SK-N-SH (cell line): ENCODE measurements at regions not wholly inside any gene's neighbourhood (a gene's known extent, or its start where the extent isn't known, plus 50 kb on each side); places are given as distances from the start of the nearest gene placed in this dataset.

ENCODE experiments used
- CTCF ChIA-PET: fragments of 300-600, 350-600 bp; formaldehyde crosslinking; extraction: SDS; loops from one replicate; lab custom pipeline; 2021; lab: Yijun Ruan, JAX
- POLR2A ChIA-PET: fragments of 350-600 bp; sonication (Branson Sonifier 250); formaldehyde crosslinking; extraction: SDS; loops from one replicate; lab custom pipeline; 2020; ENCODE audit warnings: antibody characterized with exemption, inconsistent platforms; lab: Yijun Ruan, JAX
- DNase-seq: peaks from one replicate; pipeline ENCODE4 v3.0.0; 2012
- H2AFZ ChIP-seq: fragments of 200-600 bp; sonication (generic); 2 replicates; pipeline ENCODE4 v1.8.1; 2016; ENCODE audit warnings: antibody characterized with exemption, mild to moderate bottlenecking, low read depth
- H3F3A ChIP-seq: fragments of 200-600 bp; sonication (generic); replicated peaks from 2 replicates; pipeline ENCODE3; 2016; ENCODE audit warnings: antibody characterized with exemption, mild to moderate bottlenecking; ENCODE audit not compliant: insufficient read depth
- H3K27ac ChIP-seq, 2 experiments: fragments of 200-500 bp in 1 of 2; fragments of 200-600 bp in 1 of 2; sonication (Bioruptor generic) in 1 of 2; sonication (generic), shearing (Covaris generic) in 1 of 2; 2 replicates each; pipeline versions ENCODE4 v1.5.1 to v1.6.1; 2014 to 2016; ENCODE audit warnings: low read depth in 2 of 2, inconsistent platforms in 1 of 2, low read length in 1 of 2, mild to moderate bottlenecking in 1 of 2, mixed read lengths in 1 of 2
- H3K27me3 ChIP-seq: fragments of 200-600 bp; sonication (generic), shearing (Covaris generic); 2 replicates; pipeline ENCODE4 v1.6.1; 2016; ENCODE audit warnings: mixed run types; ENCODE audit not compliant: insufficient read depth
- H3K36me3 ChIP-seq, 2 experiments: fragments of 200-500 bp in 1 of 2; fragments of 200-600 bp in 1 of 2; sonication (Bioruptor generic) in 1 of 2; sonication (generic) in 1 of 2; replicated peaks in 1 of 2; 2 replicates each; pipeline versions ENCODE3 to v1.5.1; 2014 to 2016; ENCODE audit warnings: low read length in 1 of 2, mild to moderate bottlenecking in 1 of 2; ENCODE audit not compliant: insufficient read depth in 2 of 2, control insufficient read depth in 1 of 2
- H3K4me1 ChIP-seq, 2 experiments: fragments of 200-500 bp in 1 of 2; fragments of 200-600 bp in 1 of 2; sonication (Bioruptor generic) in 1 of 2; sonication (generic), shearing (Covaris generic) in 1 of 2; 2 replicates each; pipeline versions ENCODE4 v1.5.1 to v1.6.1; 2014 to 2016; ENCODE audit warnings: low read depth in 1 of 2, low read length in 1 of 2, mixed run types in 1 of 2; ENCODE audit not compliant: insufficient read depth in 2 of 2, control insufficient read depth in 1 of 2
- H3K4me2 ChIP-seq: fragments of 200-600 bp; sonication (generic), shearing (Covaris generic); 2 replicates; pipeline ENCODE4 v1.6.1; 2017; ENCODE audit warnings: mixed run types
- H3K4me3 ChIP-seq, 2 experiments: fragments of 200-500 bp in 1 of 2; fragments of 200-600 bp in 1 of 2; sonication (Bioruptor generic) in 1 of 2; sonication (generic), shearing (Covaris generic) in 1 of 2; 2 replicates each; pipeline versions ENCODE4 v1.5.1 to v1.8.1; 2014 to 2016; ENCODE audit warnings: low read depth in 2 of 2, inconsistent platforms in 1 of 2, low read length in 1 of 2, mild to moderate bottlenecking in 1 of 2, mixed read lengths in 1 of 2, moderate library complexity in 1 of 2
- H3K79me2 ChIP-seq: fragments of 200-600 bp; sonication (generic); 2 replicates; pipeline ENCODE4 v1.8.1; 2017; ENCODE audit warnings: mild to moderate bottlenecking; ENCODE audit not compliant: insufficient read depth
- H3K9ac ChIP-seq: fragments of 200-600 bp; sonication (generic); 2 replicates; pipeline ENCODE4 v1.6.1; 2017; ENCODE audit warnings: mixed run types
- H3K9me2 ChIP-seq: fragments of 200-600 bp; sonication (generic); 2 replicates; pipeline ENCODE4 v1.6.1; 2017; ENCODE audit warnings: mixed run types
- H3K9me3 ChIP-seq: fragments of 200-600 bp; sonication (generic); 2 replicates; pipeline ENCODE4 v1.6.1; 2017; ENCODE audit warnings: mixed run types, mild to moderate bottlenecking, moderate library complexity
- H4K20me1 ChIP-seq: fragments of 200-600 bp; sonication (generic); 2 replicates; pipeline ENCODE4 v1.6.1; 2017; ENCODE audit warnings: mild to moderate bottlenecking, mixed run types; ENCODE audit not compliant: insufficient read depth
- FOSL2 ChIP-seq: IDR thresholded peaks from 2 replicates; pipeline ENCODE4 v1.4.0; 2012; ENCODE audit warnings: low read depth, mild to moderate bottlenecking, moderate library complexity, borderline replicate concordance
- GATA2 ChIP-seq: sonication (generic); formaldehyde crosslinking; IDR thresholded peaks from 2 replicates; pipeline ENCODE4 v1.5.0; 2020; ENCODE audit warnings: mild to moderate bottlenecking, missing genetic modification reagents
- IRF3 ChIP-seq: fragments of 150-350 bp; IDR thresholded peaks from 2 replicates; pipeline ENCODE4 v1.6.1; 2016; ENCODE audit warnings: mild to moderate bottlenecking, low read depth, low read length
- MAX ChIP-seq: IDR thresholded peaks from 2 replicates; pipeline ENCODE4 v1.4.0; 2012; ENCODE audit warnings: low read depth
- MEF2A ChIP-seq: IDR thresholded peaks from 2 replicates; pipeline ENCODE4 v1.4.0; 2012; ENCODE audit warnings: low read depth, borderline replicate concordance
- NFIC ChIP-seq: IDR thresholded peaks from 2 replicates; pipeline ENCODE4 v1.4.0; 2012; ENCODE audit warnings: borderline replicate concordance
- PBX3 ChIP-seq: IDR thresholded peaks from 2 replicates; pipeline ENCODE4; 2012
- TCF12 ChIP-seq: IDR thresholded peaks from 2 replicates; pipeline ENCODE4 v1.4.0; 2012
- WGBS: methylation state at CpG from one replicate; pipeline ENCODE4 v1.1.6; 2017; ENCODE audit warnings: low lambda C conversion rate; 5-methylcytosine and 5-hydroxymethylcytosine counted together

- peaks cover 0 to 11% of the 10 kb centered on the region in 2 experiments; a peak in 2 of 4 replicates for H3K4me1 ChIP-seq
- 9% methylated on average over 4 of the region's 4 CpGs for WGBS
- CTCF ChIA-PET: no interaction called here
- peak overlapping the region; percentile 79 to 85; a peak in 3 of 4 replicates for H3K27ac ChIP-seq
- POLR2A ChIA-PET: no interaction called here
- peak overlapping the region; percentile 51; the same call in 1 of the 2 replicates for H3K4me2 ChIP-seq
- H4K20me1 ChIP-seq: no peaks in the 10 kb centered on the region
- peaks cover 5% of the 10 kb centered on the region; the same call in 1 of the 2 replicates for H3K9me3 ChIP-seq
- H3K9me2 ChIP-seq: no peaks in the 10 kb centered on the region
- peaks cover 13% of the 10 kb centered on the region; the same call in 1 of the 2 replicates for H3K27me3 ChIP-seq
- peak overlapping the region in 1 of 2 experiments; percentile 3; a peak in 1 of 4 replicates for H3K4me3 ChIP-seq
- H3K79me2 ChIP-seq: no peaks in the 10 kb centered on the region
- TF ChIP-seq NFIC (no peak), FOSL2 (peak; percentile 16; the same call in 1 of the 2 replicates)
- peak overlapping the region; percentile 56; the same call in 1 of the 2 replicates for H2AFZ ChIP-seq
- H3K36me3 ChIP-seq: peaks cover 0 to 7% of the 10 kb centered on the region in 2 experiments
- no peak for DNase-seq
- H3K9ac ChIP-seq: peak overlapping the region; percentile 33; the same call in 1 of the 2 replicates
- peaks cover 13% of the 10 kb centered on the region for H3F3A ChIP-seq
Observed at GRCh38 chr4:176549161-176549865, 229.5 kb downstream of the SPCS3 start.

GRCh38 chr4:176558661-176559060 is 234.1 kb downstream of the VEGFC start:
- no peaks in the 10 kb centered on the region for H3K36me3 ChIP-seq
- no peak overlapping the region for H3K4me3 ChIP-seq
- ChIA-PET CTCF (no interaction called here), POLR2A (no interaction called here)
- no peak for TF ChIP-seq MAX
- no peak for TF ChIP-seq MEF2A
- TF ChIP-seq PBX3: no peak
- no peak for TF ChIP-seq IRF3
- no peak for TF ChIP-seq TCF12
- no peak for TF ChIP-seq FOSL2
- TF ChIP-seq GATA2: no peak
- H3K27ac ChIP-seq: peak overlapping the region in 1 of 2 experiments; percentile 76; a peak in 1 of 4 replicates
- no peak overlapping the region for H3K4me2 ChIP-seq
- no peaks in the 10 kb centered on the region for H3K79me2 ChIP-seq
- H3K4me1 ChIP-seq: no peaks in the 10 kb centered on the region; a peak in 1 of 4 replicates
- H3K9ac ChIP-seq: no peak overlapping the region
- no peaks in the 10 kb centered on the region for H3F3A ChIP-seq
- H3K9me2 ChIP-seq: no peaks in the 10 kb centered on the region
- no peaks in the 10 kb centered on the region for H3K9me3 ChIP-seq
- no peak for DNase-seq
- no peak overlapping the region for H2AFZ ChIP-seq
- 19% methylated on average over 5 of the region's 5 CpGs for WGBS
- no peaks in the 10 kb centered on the region for H4K20me1 ChIP-seq
- H3K27me3 ChIP-seq: peaks cover 7% of the 10 kb centered on the region; the same call in 1 of the 2 replicates
